ENCODE measurements at regions not wholly inside any gene's neighbourhood (a gene's known extent, or its start where the extent isn't known, plus 50 kb on each side); places are given as distances from the start of the nearest gene placed in this dataset.
"Not testable (repeated sequence)": the region's sequence is repeated elsewhere in the genome, so short reads cannot be mapped to it uniquely, and the experiment has no call there.

DNA sequence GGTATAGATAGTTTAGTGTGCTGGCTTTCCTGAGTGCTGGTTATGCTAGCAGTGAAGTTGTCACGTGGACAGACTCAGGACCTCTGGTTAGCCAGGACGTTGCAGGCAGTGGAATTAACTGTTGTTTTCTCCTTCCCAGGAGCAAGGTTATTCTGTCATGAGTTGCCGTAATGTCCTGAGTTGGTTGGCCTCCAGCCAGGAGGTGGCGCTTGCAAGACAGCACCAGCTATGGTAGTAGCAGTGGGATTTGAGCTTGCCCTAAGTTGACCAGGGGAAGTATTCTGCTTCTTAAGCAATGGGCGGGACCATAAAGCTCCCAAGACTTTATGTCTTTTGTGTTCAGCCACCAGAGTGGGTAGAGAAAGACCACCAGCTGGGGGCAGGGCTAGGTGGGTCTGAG is 240.7 kb upstream of the DNAJC19 start:
- TF ChIP-seq, protein P1, sequence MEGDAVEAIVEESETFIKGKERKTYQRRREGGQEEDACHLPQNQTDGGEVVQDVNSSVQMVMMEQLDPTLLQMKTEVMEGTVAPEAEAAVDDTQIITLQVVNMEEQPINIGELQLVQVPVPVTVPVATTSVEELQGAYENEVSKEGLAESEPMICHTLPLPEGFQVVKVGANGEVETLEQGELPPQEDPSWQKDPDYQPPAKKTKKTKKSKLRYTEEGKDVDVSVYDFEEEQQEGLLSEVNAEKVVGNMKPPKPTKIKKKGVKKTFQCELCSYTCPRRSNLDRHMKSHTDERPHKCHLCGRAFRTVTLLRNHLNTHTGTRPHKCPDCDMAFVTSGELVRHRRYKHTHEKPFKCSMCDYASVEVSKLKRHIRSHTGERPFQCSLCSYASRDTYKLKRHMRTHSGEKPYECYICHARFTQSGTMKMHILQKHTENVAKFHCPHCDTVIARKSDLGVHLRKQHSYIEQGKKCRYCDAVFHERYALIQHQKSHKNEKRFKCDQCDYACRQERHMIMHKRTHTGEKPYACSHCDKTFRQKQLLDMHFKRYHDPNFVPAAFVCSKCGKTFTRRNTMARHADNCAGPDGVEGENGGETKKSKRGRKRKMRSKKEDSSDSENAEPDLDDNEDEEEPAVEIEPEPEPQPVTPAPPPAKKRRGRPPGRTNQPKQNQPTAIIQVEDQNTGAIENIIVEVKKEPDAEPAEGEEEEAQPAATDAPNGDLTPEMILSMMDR (conservative IDR thresholded peaks at IDR 0.05; ENCODE audit: control insufficient read depth, insufficient read depth, low read depth, low read length), result no peak
- H3K4me3 ChIP-seq (ENCODE audit: control insufficient read depth, low read depth, low read length), result no peak overlapping the region
- no peak for DNase-seq (ENCODE audit: low read depth)

DNA sequence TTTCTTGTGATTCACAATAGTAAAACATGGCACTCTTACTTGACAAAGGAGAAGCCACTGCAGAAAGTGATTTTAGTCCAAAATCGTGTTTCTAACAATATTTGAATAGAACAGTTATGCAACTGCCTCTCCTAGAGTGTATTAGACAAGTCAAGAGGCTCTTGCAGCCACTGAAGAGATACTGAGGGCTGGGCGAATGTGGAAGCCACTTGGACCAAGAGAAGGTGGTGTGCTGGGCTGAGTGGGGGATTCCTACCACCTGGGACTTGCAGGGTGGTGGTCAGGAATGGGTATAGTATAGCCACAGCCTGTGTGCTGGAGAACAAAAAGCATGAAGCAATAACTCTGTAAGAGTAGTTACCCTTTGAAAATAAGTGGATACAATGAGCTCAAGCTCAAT is 223.8 kb upstream of the DNAJC19 start:
- TF ChIP-seq, protein P1 (conservative IDR thresholded peaks at IDR 0.05; ENCODE audit: control insufficient read depth, insufficient read depth, low read depth, low read length), result no peak
- H3K4me3 ChIP-seq (ENCODE audit: control insufficient read depth, low read depth, low read length), result no peak overlapping the region
- no peak for DNase-seq (ENCODE audit: low read depth)

DNA sequence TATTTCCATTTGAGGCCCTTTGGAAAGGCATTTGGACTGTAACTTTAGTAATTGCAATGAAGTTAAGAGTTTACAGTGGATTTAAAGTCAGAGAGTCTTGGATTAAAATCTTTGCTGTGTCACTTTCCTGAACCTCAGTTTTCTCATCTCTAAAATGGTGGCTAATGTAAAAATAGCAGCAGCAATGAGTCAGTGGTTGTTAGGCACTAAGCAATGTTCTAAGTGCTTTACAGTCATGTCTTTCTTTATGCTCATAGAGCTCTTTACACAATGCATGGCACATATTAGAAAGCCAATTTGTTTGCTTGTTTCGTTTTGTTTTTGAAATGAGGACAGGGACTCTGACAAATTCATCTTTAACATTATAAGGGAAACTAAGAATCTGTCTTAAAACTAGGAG is 222.7 kb upstream of the DNAJC19 start:
- DNase-seq (ENCODE audit: low read depth), result no peak
- TF ChIP-seq, protein P1 (conservative IDR thresholded peaks at IDR 0.05; ENCODE audit: control insufficient read depth, insufficient read depth, low read depth, low read length), result no peak
- no peak overlapping the region for H3K4me3 ChIP-seq (ENCODE audit: control insufficient read depth, low read depth, low read length)

DNA sequence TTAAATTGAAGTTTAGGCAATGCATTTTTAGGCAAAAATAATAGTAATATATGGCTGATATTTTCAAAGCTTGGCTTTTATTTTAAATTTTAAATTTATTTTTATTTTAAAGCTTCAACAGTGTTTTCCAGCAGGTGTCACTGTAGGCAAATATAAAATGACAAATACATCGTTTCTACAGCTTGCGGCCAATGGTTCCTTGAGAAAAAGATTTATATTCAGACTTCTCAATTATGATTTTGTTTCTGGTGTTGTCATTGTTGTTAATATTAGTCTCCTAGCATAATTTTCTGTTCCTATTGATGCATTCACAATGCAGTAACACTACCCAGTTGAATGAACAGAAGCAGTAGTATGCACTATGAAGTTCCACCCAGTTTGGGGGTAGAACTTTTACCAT is 220.7 kb upstream of the DNAJC19 start:
- DNase-seq (ENCODE audit: low read depth), result peak; percentile 40
- H3K4me3 ChIP-seq (ENCODE audit: control insufficient read depth, low read depth, low read length), result no peak overlapping the region
- TF ChIP-seq, protein P1 (conservative IDR thresholded peaks at IDR 0.05; ENCODE audit: control insufficient read depth, insufficient read depth, low read depth, low read length), result peak; percentile 29

DNA sequence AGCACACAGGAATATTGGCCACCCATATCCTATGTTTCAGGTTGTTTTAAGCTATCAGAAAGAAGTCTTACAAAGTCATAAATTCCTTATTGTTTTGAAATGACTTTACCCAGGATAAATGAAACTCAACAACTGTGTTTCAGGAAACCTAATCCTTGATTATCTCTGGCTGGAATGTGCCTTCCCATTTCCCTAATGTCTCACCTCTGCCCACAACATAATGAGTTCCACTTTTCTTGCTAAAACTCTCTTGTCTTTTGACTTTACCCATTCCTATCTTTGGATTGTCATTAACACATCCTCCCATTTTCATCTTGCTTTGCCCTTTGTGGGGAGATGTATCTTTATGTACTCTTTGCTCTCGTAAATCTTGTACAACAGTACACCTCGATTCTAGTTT is 200.0 kb upstream of the DNAJC19 start:
- no peak overlapping the region for H3K4me3 ChIP-seq (ENCODE audit: control insufficient read depth, low read depth, low read length)
- no peak for DNase-seq (ENCODE audit: low read depth)
- TF ChIP-seq, protein P1 (conservative IDR thresholded peaks at IDR 0.05; ENCODE audit: control insufficient read depth, insufficient read depth, low read depth, low read length), result no peak

DNA sequence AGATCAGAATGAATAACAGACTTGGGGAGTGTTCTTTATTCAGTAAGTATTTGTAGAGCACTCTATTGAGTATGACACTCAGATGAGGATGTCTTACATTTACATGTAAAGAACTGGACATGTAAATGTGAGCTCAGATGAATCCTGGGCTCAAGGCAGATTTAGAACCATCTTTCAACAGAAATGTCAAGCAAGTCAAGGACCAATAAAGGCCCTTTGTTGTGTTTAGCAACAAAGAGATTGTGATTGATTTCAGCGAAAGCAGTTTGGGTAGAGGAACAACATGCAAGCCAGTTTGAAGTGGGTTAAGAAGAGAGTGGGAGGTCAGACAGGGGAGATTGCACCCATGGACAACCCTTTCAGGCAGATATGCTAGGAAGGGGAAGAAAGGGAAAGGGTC is 194.2 kb upstream of the DNAJC19 start:
- H3K4me3 ChIP-seq (ENCODE audit: control insufficient read depth, low read depth, low read length), result no peak overlapping the region
- DNase-seq (ENCODE audit: low read depth), result no peak
- TF ChIP-seq, protein P1 (conservative IDR thresholded peaks at IDR 0.05; ENCODE audit: control insufficient read depth, insufficient read depth, low read depth, low read length), result no peak

DNA sequence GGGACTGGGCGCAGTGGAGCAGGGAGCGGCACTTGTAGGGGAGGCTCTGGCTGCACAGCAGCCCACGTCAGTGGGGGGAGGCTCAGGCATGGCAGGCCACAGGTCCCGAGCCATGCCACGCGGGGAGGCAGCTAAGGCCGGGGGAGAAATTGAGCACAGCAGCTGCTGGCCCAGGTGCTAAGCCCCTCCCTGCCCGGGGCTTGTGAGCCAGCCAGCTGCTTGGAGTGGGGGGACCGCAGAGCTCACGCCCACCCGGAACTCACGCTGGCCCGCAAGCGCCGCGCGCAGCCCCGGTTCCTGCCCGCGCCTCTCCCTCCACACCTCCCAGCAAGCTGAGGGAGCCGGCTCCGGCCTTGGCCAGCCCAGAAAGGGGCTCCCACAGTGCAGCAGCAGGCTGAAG is 193.5 kb upstream of the DNAJC19 start:
- H3K4me3 ChIP-seq (ENCODE audit: control insufficient read depth, low read depth, low read length); DNase-seq (ENCODE audit: low read depth): not testable (repeated sequence)

Data from fibroblast of mammary gland (primary cell).